Cardiac muscle cell (in vitro differentiated cells and primary cell): ENCODE measurements at regions not wholly inside any gene's neighbourhood (a gene's known extent, or its start where the extent isn't known, plus 50 kb on each side); places are given as distances from the start of the nearest gene placed in this dataset.

Experiments used
- DNase-seq, 2 donors: peaks; one replicate each; pipeline versions ENCODE4 v3.0.0 to v3.0.0-alpha.2; 2010 to 2017; ENCODE audit warnings: low read depth in 1 of 2, low spot score in 1 of 2
- H3K27ac ChIP-seq: fragments of 200-600 bp; sonication (generic); 2 replicates; pipeline ENCODE4 v1.5.1; 2016
- H3K27me3 ChIP-seq: fragments of 200-600 bp; sonication (generic); 2 replicates; pipeline ENCODE4 v1.6.0; 2016; ENCODE audit warnings: control low read depth
- H3K36me3 ChIP-seq: fragments of 200-600 bp; sonication (generic); 2 replicates; pipeline ENCODE4 v1.5.1; 2016; ENCODE audit warnings: control low read depth
- H3K4me1 ChIP-seq: fragments of 200-600 bp; sonication (generic); 2 replicates; pipeline ENCODE4 v1.8.1; 2017; ENCODE audit warnings: low read depth, mild to moderate bottlenecking, mixed run types
- H3K4me3 ChIP-seq: fragments of 200-600 bp; sonication (generic); 2 replicates; pipeline ENCODE4 v1.5.1; 2016; ENCODE audit warnings: mild to moderate bottlenecking
- H3K9me3 ChIP-seq: fragments of 200-600 bp; sonication (generic); 2 replicates; pipeline ENCODE4 v1.5.1; 2017; ENCODE audit warnings: low read depth, mild to moderate bottlenecking, control low read depth
- TF ChIP-seq, protein P1 (sequence below): IDR thresholded peaks from 2 replicates; pipeline ENCODE4 v1.5.1; 2012; ENCODE audit warnings: low read depth, mild to moderate bottlenecking, low read length

DNA sequence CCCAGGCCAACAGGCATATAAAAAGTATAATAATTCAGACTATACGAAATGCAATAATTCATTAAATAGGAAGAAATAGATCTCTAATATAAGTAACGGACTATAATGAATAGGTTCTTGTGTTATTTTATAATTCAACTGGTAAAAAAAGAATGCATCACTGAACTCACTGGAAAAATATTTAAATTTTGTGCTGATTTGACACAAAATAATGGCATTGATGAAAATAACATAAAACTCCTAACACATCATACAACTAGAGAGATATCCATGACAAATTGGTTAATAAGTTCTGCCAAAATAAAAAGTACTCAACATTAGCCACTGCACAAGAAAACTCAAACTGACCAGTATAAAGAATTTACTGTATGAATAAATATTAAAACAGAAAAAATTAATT, 57.1 kb upstream of the RAB4A start:
- no peak for DNase-seq
- Histone ChIP-seq H3K27ac (no peak overlapping the region), H3K27me3 (no peaks in the 10 kb centered on the region), H3K36me3 (no peaks in the 10 kb centered on the region), H3K9me3 (no peaks in the 10 kb centered on the region), H3K4me1 (no peaks in the 10 kb centered on the region), H3K4me3 (no peak overlapping the region)
- TF ChIP-seq, protein P1, sequence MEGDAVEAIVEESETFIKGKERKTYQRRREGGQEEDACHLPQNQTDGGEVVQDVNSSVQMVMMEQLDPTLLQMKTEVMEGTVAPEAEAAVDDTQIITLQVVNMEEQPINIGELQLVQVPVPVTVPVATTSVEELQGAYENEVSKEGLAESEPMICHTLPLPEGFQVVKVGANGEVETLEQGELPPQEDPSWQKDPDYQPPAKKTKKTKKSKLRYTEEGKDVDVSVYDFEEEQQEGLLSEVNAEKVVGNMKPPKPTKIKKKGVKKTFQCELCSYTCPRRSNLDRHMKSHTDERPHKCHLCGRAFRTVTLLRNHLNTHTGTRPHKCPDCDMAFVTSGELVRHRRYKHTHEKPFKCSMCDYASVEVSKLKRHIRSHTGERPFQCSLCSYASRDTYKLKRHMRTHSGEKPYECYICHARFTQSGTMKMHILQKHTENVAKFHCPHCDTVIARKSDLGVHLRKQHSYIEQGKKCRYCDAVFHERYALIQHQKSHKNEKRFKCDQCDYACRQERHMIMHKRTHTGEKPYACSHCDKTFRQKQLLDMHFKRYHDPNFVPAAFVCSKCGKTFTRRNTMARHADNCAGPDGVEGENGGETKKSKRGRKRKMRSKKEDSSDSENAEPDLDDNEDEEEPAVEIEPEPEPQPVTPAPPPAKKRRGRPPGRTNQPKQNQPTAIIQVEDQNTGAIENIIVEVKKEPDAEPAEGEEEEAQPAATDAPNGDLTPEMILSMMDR, result no peak

DNA sequence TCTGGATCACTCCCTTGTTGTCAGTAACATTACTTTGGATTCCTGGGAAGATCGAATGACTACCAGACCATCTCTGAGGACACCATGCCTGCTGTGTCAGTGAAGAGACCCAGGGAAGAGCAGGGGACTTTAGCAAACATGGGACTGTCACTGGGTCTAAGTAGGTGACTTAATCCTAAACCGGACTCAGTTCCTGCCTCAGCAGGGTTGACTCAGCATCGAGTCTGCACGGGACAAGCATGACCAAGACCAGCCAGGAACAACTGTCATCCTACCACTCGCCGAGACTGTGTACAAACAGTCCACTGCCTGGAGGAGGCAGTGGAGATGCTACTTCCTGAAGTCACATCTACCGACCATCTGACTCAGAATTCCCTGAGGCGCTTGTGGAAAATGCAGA, 53.2 kb upstream of the RAB4A start:
- TF ChIP-seq, protein P1, result no peak
- H3K4me1 ChIP-seq, result no peaks in the 10 kb centered on the region
- no peak overlapping the region for H3K27ac ChIP-seq

DNA sequence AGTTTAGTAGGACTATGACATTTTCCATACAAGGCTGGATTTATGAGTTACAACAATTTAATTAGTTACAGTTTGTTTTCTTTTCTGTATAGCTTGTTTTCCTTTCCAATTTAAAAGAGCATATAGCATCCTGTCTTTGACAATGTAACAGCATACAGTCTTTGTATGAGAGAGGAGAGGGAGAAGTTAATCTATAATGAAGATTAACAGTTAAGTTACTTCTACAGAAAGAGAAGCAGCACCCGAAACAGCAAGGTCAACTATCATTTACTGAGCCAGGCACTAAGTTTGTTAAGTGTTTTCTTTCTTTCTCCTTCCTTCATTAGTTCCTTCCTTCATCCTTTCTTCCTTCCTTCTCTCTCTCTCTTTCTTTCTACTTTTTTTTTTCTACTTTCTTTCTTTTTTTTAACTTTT, 52.3 kb upstream of the RAB4A start:
- TF ChIP-seq, protein P1, result no peak
- DNase-seq, result no peak
- H3K4me1 ChIP-seq, result no peaks in the 10 kb centered on the region
- no peak overlapping the region for H3K4me3 ChIP-seq
- H3K9me3 ChIP-seq, result no peaks in the 10 kb centered on the region
- H3K36me3 ChIP-seq, result no peaks in the 10 kb centered on the region
- H3K27ac ChIP-seq, result no peak overlapping the region
- no peaks in the 10 kb centered on the region for H3K27me3 ChIP-seq

More for the DNA sequence above, 53.2 kb upstream of the RAB4A start:
- no peak for DNase-seq
- no peaks in the 10 kb centered on the region for H3K36me3 ChIP-seq
- H3K27me3 ChIP-seq, result no peaks in the 10 kb centered on the region
- no peaks in the 10 kb centered on the region for H3K9me3 ChIP-seq
- no peak overlapping the region for H3K4me3 ChIP-seq

DNA sequence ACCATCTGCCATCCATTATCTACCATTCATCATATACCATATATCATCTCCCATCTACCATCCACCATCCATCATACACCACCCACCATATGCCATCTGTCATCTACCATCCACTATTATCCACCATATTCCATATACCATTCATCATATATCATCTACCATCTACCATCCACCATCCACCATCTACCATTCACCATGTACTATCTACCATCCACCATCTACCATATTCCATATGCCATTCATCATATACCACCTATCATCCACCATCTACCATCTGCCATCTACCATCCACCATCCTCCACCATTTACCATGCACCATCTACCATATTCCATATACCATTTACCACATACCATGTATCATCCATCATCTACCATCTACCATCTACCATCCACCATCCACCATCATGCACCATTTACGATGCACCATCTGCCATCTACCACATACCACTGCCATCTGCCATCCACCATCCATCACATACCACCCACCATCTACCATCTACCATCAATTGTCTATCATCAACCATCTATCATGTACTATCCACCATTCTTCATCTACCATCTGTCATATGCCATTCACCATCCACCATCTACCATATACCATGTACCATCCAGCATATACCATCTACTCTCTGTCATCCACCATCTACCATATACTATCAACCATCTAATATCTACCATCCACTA, 50.6 kb upstream of the RAB4A start:
- TF ChIP-seq, protein P1, result no peak

DNA sequence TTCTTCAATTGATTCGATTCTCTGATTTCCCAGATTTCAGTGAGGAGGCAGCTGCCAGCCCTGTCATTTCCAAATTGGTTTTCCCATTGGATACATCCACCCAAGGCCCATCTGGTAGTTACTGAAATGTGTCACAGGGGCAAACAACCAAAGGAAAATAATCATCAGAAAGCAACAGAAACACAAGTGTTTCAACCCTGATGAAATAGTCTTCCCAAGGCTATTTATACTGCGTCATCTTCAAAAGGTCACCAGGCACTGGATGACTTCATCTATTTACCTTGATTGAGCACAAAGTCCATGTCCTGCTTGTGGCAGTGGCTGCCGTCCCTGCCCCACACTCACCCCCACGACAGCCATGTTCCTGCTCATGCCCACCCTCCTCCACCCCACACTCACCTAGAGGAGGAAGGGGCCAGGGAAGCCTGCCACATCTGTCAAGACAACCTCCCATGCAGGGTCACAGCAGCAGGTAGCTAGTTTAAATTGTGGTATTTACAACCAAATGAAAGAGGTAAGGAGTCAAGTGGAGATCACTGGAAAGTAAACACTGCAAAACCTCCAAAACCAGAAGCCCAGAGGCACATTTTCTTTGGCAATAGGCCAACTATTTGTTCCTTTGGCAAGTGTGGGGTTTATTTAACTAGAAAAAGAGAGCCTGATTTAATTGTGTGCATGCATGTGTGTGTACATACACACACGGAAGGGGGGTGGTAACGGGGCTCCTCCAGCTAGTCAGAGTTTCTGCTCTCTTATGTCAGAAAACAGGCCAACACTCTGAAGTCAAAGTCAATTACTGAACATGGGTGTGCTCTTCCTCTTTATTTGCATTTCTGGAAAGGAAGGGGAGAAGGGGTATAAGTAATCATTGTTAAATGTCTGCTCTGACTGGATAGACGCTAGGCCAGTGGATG, 49.5 kb upstream of the RAB4A start:
- no peaks in the 10 kb centered on the region for H3K4me1 ChIP-seq
- H3K4me3 ChIP-seq, result no peak overlapping the region
- TF ChIP-seq, protein P1, result no peak
- peak in 1 of 2 donors; percentile 88 for DNase-seq
- peaks cover 6% of the 10 kb centered on the region for H3K27me3 ChIP-seq
- no peaks in the 10 kb centered on the region for H3K36me3 ChIP-seq
- no peaks in the 10 kb centered on the region for H3K9me3 ChIP-seq
- H3K27ac ChIP-seq, result no peak overlapping the region

More for the DNA sequence above, 50.6 kb upstream of the RAB4A start:
- no peaks in the 10 kb centered on the region for H3K36me3 ChIP-seq
- no peak overlapping the region for H3K4me3 ChIP-seq
- H3K27me3 ChIP-seq, result peaks cover 5% of the 10 kb centered on the region
- no peak for DNase-seq
- no peaks in the 10 kb centered on the region for H3K4me1 ChIP-seq
- H3K27ac ChIP-seq, result no peak overlapping the region
- H3K9me3 ChIP-seq, result no peaks in the 10 kb centered on the region
